ENCODE measurements at regions not wholly inside any gene's neighbourhood (a gene's known extent, or its start where the extent isn't known, plus 50 kb on each side); places are given as distances from the start of the nearest gene placed in this dataset.

DNA sequence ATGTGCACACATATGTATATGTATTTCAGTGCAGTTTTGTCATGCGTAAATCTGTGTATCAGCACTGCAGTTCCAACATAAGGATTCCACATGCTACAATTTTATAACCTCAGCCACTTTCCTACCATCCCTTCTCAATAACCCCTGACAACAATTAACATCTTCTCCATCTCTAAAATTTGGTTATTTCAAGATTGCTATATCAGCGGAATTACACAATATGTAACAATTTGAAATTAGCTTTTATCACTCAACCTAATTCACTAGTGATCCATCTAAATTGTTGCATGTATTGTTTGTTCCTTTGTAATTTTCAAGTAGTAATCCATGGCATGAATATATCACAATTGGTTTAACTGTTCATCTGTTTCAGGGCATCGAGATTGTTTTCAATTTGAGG, 511.3 kb downstream of the HAO1 start:
- no peak for DNase-seq

DNA sequence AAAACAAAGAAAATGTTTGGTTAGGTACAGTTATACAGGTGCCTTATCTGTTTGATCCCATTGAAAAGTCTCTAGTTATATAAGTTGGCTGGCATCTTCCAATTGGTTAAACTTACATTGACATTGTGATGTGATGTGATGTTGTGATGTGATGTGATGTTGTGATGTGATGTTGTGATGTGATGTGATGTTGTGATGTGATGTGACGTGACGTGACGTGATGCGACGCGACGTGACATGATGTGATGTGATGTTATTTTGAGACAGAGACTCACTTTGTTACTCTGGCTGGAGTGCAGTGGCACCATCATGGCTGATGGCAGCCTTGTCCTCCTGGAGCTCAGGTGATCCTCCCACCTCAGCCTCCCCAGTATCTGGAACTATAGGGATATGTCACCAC, 507.6 kb downstream of the HAO1 start:
- no peak for DNase-seq

DNA sequence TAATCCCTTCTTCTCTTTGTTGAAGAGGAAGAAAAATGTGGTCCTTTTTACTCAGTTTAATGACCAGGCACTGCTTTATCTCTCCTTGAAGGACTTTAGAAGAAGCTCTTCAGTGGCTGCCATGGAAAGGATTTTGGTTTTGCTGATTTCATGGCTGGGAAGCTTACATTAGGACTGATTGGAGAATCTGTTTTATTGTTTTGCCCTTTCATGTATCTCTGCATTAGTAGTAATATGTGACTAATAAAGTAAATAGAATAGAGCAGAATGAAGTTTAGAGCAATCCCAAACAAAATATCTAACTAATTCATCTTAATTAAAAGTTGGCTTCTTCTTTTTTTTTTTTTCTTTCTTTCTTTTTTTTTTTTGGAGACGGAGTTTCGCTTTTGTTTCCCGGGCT, 502.9 kb downstream of the HAO1 start:
- peak in 1 of 2 experiments; percentile 23 for DNase-seq

DNA sequence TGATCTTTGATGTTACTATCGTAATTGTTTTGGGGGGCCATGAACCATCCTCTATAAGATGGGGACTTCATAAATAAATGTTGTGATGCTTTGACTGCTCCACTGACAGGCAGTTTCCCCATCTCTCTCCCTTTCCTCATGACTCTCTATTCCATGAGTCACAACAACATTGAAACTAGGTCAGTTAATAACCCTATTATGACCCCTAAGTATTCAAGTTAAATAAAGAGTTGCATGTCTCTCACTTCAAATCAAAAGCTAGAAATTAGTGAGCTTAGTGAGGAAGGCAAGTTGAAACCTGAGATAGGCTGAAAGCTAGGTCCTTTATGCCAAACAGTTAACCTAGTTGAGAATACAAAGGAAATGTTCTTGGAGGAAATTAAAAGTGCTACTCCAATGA, 491.0 kb downstream of the HAO1 start:
- DNase-seq: no peak

DNA sequence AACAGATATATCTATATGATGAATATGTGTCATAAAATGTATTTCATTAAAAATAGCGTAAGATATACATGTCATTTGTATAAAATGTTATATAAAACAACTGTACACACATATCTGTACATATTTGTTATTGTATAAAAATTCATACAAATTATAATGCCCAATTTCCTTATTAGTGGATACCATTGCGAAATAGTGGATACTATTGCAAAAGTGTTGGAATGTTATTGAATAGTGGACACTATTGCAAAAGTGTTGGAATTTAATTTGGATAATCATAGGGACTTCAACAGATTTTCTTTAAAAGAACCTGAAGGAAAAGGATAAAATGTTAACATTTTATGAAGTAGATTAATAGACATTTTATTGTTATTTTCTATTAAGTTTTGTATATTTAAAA, 487.4 kb downstream of the HAO1 start:
- DNase-seq: no peak

DNA sequence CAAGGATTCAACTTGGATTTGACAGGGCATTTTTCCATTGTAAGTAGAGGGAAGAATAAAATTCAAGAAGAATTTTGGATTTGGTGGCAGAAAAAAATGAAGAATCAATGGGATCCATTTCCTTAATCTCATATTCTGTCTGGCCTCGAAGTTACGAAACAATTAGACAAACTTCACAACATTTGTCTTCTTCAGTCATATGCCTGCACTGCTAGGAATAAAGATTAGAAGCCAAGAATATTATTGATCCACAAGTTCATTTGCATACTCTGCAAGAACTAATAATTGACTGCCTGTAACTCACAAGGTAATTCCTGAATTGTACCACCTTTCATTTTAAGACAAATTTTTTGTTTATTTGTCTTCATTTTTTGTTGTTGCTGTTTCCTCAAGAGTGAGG, 486.2 kb downstream of the HAO1 start:
- no peak for DNase-seq

DNA sequence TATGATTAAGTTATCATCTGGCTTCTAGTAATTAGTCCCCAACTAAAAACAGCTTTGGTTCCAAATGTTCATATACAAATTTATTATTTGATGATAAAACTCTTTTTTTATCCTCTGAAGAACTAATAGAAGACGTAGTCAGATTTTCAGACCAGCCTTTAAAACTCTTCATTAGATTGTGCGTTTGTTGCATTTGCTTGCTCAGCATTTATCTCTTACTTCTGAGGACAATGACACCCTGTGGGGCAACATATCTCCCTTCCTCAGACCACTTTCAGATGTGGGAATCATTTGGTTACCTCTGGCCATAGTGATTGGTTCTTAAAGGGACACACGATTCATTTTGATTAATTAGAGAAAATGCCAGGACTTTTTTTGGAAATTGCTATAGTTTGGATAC, 481.8 kb downstream of the HAO1 start:
- no peak for DNase-seq

DNA sequence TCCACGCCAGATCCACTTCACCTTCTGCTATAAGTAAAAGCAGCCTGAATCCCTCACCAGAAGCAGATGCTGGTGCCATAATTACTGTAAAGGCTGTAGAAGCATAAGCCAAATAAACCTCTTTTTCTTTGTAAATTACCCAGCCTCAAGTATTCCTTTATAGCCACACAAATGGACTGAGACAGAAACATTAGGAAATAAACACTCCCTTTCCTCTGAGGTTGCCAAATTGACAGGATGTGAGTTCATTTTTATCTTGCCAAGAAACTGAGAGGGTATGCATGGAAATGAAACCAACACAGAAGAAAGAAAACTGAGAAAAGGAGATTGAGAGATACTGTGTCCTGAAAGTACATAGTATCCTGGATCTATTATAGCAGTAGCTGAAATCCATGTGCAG, 481.2 kb downstream of the HAO1 start:
- DNase-seq: no peak

DNA sequence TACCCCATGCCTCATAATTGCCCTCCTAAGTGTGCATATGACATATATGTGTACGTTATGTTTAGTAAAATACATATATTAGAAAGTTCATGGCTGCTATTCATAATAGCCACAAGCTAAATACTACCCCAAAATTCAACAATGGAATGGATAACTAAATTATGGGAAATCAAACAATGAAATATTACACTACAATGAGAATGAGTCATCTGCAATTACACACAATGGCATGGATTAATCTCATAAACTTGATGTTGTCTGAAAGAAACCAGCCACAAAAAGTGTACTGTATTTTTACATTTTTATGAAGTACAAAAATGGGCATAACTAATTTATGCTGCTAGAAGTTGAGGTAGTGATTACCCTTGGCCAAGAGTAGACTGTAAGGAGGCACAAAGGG, 477.0 kb downstream of the HAO1 start:
- no peak for DNase-seq

DNA sequence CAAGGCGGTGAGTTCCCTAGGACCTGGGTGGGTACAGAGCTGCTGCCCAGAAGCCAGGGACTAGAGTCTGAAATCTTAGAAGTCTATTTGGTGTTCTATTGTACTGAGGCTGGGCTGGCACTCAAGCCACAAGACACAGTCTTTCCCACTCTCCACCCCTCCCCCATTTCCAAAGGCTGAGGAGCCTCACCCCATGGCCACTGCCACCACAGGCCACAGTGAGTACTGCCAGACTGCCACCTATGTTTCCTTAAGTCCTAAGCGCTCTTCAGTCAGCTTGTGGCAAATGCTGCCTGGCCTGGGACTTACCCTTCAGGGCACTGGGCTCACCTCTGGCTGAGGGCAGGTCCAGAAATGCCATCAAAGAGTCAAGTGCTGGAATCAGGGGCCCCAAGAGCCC, 469.3 kb downstream of the HAO1 start:
- no peak for DNase-seq

DNA sequence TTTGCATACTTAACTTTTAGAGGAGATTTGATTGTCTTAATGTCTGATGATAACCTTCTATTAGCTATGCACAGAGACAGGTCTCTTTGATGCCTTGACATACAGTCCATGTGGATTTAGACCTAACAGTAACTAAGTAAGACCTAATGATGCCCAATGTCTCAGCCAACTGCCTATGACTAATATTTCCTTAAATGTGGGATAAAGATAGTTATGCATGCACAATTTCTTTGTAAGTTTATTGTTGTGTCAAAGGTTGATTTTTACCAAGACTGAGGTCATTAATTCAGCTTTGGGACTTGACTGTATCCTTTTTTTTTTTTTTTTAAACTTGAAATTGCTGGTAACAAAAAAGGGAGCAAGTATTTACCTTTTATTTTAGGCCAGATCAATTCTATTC, 450.0 kb downstream of the HAO1 start:
- no peak for DNase-seq

DNA sequence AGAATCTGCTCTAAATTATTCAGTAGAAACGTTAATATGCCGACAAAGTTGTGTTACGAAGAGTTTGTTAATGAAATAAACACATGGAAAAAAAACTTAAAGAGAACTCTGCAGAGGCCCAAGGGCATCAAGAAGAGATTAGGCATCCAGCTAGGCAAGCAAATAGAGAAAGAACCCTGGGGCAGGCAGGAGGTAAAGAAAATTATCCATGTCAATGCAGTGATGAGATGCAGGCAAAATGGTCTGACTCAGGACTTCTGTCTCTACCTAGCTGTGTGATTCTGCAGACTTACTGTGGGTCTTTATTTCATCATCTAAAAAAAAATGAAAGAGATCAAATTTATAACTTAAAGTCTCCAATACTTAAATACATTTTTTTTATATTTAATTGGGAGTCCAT, 448.0 kb downstream of the HAO1 start:
- no peak for DNase-seq

DNA sequence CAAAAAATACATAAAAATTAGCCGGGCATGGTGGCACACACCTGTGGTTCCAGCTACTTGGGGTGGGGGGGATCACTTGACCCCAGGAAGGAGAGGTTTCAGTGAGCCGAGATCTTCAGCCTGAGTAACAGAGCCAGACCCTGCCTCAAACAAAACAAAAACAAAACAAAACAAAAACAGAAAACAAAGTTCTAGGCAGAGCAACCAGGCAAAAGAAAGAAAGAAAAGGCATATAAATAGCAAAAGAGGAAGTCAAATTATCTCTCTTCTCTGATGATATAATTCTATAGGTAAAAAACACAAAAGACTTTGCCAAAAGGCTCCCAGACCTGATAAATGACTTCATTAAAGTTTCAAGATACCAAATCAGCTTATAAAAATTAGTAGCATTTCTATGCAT, 446.9 kb downstream of the HAO1 start:
- DNase-seq: no peak

DNA sequence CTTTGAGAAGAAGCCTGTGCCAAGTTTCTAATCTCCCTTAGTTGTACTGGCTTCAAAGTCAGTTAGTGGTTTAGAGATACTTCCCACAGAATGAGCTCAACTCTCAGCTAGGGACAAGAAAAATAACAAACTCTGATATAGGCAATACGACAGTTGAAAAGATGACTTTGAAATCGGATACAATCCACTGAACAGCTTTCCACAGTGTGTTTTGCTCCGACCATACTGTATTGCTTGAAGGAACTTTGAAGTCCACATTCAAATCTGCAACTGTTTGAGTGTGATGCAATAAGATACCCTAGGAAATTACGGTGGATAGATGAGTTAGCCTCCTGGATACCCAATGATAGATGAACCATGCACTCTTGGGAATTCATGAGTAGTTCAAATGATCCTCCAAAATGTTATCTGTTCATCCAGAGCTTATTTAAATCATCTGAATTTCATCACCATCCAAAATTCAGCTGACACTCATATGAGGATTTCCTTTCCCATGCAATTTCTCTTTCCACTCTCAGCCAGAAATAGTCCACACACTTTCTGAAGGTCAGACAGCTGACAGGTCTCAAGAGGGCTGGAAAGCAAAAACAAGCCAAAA, 443.8 kb downstream of the HAO1 start:
- DNase-seq: no peak

DNA sequence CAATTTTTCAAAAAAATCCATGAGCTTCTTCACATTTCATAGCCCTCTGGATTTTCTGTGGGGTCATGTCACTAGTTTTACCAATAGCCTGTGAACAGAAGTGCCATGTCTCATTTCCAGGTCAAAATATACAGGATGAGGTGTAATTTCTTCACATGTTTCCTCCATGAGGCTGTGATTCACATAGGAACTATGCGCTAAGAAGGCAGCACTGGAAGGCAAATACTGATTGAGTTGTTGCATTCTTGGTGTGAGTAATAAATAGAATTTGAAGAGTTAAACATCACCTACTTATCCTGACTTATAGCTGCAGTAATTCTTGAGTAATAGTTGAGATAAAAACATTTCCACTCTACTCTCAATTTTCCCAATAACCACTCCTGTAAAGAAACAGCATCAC, 442.3 kb downstream of the HAO1 start:
- no peak for DNase-seq

DNA sequence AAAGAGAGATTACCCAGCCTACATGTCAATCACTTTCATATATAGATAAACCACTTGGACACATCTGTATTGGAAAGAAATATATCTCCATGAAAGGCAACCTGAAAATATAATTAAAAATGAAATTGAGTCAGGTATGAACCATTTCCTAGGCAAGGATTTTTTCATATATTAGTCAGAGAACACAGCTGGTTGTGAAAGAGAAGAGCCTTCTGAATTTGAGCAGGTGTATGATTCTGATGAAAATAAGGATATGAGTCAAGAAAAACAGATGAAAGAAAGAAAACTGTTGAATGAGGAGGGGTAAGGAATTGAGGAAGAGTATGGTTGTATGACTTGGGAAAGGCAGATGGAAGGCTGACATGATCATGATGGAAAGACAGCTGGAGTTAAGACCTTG, 441.1 kb downstream of the HAO1 start:
- no peak for DNase-seq

DNA sequence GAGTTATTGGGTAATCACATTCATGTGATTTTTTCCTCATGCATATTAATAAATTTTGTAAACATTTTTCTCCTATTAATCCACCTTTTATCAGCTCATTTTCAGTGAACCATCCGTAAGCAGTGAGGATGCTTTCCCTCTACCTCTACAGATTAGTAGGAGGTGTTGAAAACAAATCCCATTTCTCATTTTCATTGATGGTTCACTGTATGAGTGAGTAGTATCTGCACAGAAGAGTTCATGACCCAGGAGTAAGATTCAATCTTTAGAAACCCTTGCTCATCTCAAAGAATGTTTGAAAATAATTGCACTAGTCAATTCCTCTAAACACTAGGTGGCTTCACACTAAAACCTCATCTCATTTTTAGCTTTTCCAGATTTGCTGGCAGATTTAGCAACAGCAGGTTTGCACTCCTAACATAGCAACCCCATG, 440.0 kb downstream of the HAO1 start:
- no peak for DNase-seq

DNA sequence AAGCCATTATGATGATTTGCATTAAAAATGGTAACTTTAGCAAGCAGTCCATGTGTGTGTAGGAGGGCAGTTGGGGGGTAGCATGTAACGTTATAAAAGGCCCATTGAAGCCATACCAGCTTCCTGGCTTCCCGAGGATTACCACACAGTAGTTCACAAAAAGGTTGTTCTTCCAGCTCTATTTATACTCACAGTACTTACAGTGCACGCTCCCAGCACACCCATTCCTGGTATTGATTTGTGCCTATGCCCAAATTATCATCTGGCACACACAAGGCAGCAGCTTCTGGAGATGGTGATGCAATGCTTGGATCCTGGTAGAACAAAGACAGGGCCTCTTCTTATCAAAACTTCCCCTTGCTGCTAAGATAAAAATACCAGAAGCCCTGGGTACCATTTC, 436.8 kb downstream of the HAO1 start:
- no peak for DNase-seq

DNA sequence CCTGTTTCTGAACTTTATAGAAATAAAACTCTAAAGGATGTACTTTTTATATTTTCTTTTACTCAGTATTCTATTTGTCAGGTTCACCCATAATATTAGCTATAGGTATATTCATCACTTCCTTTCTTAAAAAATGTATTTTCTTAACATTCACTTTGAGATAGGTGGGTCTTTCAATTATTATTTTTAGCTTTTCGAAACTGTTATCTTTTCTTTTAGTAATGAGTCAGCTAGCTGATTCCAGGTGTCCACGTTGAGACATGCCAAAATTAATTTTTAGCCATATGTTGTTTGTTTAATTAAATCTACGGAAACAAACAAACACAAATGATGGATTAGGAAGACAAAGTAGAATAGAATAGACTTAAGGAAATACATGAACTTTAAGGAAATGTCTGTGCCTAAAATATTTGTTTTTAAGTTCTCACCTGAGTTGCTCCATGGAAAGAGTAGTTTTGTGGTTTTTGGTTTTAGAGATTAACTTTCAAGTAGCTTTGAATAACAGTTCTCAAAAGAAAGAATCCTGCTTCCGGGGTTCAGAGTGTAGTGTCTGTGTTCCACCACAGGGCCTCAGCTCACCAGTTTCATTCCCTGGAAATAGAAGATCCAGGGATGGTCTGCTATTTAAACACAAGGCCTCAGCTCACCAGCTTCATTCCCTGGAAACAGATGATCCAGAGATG, 435.0 kb downstream of the HAO1 start:
- no peak for DNase-seq

DNA sequence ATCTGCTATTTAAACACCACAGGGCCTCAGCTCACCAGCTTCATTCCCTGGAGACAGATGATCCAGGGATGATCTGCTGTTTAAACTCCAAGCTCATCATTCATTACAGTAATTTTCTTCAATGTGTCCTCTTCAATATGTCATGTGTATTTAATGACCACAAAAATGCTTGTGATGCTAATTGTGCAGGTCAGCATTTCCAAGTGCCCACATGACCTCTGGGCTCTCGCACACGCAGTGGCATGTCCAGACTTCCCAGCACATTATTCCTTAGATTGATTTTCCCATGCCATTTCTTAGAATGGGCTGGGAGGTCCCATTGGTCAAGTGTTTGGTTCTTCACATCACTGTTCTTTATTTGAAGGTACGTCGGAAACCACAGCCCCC, 434.4 kb downstream of the HAO1 start:
- DNase-seq: peak in 1 of 2 experiments; percentile 25

DNA sequence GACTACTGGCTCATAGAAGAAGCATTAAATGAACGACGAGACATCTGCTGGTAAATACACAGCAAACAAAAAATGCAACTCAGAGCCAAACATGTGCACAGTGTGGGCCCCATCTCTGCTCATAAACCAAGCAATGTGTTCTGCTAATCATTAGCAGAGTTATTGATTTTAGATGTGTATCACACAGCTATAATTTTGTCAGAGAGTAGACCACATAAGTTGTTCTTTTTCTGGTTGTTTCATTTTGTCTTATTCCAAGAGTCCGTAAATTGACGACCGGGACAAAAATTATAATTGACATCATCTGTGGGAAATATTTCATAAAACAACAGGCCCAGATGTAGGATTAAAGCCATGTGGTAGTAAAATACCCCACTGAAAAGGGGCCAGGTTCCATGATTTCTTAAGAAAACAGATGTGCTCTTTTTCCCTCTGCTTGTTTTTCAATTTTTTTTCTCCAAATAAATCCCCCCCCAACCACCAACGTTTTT, 423.6 kb downstream of the HAO1 start:
- no peak for DNase-seq

DNA sequence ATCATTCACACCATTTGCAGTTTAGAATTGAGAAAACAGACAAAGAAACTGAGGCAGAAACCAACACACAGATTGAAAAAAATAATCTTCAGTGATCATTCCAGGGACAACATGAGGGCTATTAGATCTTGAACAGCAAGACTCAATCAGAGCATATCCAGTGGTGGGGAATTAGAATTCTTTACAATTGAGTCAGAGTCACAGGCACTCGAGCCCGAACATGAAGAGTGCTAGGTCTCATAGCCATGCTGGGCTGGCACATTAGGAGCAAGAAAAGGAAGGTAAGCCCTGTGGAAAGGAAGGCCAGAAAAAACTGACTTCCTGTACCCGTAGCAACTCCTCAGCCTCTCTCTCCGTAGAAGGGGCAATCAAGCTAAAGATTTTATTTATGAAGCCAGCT, 419.9 kb downstream of the HAO1 start:
- DNase-seq: no peak

DNA sequence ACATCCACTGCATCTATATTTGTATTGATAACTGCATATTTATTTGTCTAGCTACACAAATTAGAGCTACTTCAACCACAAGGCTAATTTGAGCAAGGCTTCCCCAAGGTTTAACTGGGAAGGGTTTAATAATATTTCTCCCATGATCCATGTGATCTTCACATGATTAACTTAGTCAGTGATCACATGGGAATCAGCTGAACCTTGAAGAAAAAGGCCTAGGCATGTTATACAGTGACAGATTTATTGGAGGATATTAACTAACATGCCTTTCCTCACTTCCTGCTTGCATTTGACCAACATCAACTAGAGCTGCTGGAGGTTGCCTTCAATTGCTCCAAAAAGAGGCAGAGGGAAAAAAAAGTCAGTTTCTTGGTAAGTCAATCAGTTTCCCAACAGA, 417.0 kb downstream of the HAO1 start:
- DNase-seq: no peak

DNA sequence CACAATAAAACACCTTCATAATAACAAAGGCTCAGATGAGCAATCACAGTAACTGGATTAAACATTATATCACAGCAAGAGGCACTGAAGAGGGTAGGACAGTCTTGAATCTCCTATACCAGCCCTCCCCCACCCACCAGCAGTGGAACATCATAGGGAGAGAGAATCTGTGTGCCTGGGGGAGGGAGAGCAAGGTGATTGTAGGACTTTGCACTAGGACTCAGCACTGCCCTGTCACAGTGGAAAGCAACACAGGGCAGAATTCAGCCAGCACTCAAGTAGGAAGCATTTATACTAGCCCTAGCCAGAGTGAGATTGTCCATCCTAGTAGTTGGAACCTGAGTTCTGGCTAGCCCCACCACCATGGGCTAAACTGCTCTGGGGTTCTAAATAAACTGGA, 400.2 kb downstream of the HAO1 start:
- no peak for DNase-seq

DNA sequence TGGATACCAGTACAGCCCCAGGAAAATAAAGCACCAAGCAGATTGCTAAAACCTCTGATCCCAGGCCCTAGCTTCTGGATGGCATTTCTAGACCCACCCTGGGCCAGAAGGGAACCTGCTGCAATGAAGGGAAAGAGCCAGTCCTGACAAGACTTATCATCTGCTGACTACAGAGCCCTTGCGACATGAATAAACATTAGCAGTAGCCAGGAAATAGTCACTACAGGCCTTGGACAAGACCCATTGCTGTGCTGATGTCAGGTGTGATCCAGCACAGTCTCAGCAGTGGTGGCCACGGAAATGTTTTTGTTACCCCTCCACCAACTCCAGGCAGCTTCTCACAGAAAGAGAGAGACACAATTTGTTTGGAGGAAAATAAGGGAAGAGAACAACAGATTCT, 399.3 kb downstream of the HAO1 start:
- DNase-seq: no peak
